ENCODE measurements at regions not wholly inside any gene's neighbourhood (a gene's known extent, or its start where the extent isn't known, plus 50 kb on each side); places are given as distances from the start of the nearest gene placed in this dataset.

DNA sequence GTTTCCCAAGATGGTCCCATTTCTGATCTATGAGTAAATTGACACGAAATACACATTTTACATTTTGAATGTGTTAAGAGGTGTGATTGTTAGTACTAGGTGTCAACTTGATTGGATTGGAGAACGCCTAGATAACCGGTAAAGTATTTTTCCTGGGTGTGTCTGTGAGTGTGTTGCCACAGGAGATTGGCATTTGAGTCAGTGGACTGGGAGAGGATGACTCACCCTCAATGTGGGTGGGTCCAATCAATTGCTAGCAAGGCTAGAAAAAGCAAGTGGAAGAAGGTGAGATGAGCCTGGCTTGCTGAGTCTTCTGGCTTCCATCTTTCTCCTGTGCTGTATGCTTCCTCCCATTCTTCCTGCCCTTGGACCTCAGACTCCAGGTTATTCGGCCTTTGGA, 960.7 kb upstream of the PCDH9 start:
- TF ChIP-seq, protein P1, sequence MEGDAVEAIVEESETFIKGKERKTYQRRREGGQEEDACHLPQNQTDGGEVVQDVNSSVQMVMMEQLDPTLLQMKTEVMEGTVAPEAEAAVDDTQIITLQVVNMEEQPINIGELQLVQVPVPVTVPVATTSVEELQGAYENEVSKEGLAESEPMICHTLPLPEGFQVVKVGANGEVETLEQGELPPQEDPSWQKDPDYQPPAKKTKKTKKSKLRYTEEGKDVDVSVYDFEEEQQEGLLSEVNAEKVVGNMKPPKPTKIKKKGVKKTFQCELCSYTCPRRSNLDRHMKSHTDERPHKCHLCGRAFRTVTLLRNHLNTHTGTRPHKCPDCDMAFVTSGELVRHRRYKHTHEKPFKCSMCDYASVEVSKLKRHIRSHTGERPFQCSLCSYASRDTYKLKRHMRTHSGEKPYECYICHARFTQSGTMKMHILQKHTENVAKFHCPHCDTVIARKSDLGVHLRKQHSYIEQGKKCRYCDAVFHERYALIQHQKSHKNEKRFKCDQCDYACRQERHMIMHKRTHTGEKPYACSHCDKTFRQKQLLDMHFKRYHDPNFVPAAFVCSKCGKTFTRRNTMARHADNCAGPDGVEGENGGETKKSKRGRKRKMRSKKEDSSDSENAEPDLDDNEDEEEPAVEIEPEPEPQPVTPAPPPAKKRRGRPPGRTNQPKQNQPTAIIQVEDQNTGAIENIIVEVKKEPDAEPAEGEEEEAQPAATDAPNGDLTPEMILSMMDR (IDR thresholded peaks at IDR 0.05; ENCODE audit: insufficient read depth, low read length, poor library complexity, severe bottlenecking), result no peak
- no peak for TF ChIP-seq EZH2phosphoT487 (conservative IDR thresholded peaks at IDR 0.05; ENCODE audit: low read length)
